ENCODE measurements at regions not wholly inside any gene's neighbourhood (a gene's known extent, or its start where the extent isn't known, plus 50 kb on each side); places are given as distances from the start of the nearest gene placed in this dataset.

- TF ChIP-seq HNRNPLL (IDR thresholded peaks at IDR 0.05; ENCODE audit: low read depth, low read length, poor library complexity, severe bottlenecking) (no peak), ZNF510 (CRISPR knock-in tag; IDR thresholded peaks at IDR 0.05; ENCODE audit: low read depth) (no peak), TBX3 (IDR thresholded peaks at IDR 0.05; ENCODE audit: borderline replicate concordance) (no peak), NBN (conservative IDR thresholded peaks at IDR 0.05) (no peak)
- TF ChIP-seq, protein P1, sequence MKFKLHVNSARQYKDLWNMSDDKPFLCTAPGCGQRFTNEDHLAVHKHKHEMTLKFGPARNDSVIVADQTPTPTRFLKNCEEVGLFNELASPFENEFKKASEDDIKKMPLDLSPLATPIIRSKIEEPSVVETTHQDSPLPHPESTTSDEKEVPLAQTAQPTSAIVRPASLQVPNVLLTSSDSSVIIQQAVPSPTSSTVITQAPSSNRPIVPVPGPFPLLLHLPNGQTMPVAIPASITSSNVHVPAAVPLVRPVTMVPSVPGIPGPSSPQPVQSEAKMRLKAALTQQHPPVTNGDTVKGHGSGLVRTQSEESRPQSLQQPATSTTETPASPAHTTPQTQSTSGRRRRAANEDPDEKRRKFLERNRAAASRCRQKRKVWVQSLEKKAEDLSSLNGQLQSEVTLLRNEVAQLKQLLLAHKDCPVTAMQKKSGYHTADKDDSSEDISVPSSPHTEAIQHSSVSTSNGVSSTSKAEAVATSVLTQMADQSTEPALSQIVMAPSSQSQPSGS (CRISPR knock-in tag; IDR thresholded peaks at IDR 0.05): no peak
Observed at GRCh38 chr4:183384983-183385382, 59.5 kb upstream of the CDKN2AIP start (continued).

- POLR2A ChIA-PET: no interaction called here
- no peak overlapping the region for H3K9ac ChIP-seq (ENCODE audit: insufficient read depth, low read depth, low read length)
- no peak overlapping the region for H3K4me2 ChIP-seq (ENCODE audit: low read depth, low read length)
- H3K27me3 ChIP-seq (ENCODE audit: control insufficient read depth in 1 of 2, insufficient read depth in 2 of 2, low read length in 2 of 2): peaks cover 0 to 11% of the 10 kb centered on the region in 2 experiments; a peak in 2 of 5 replicates
- in situ Hi-C loops (cut with HindIII; ENCODE audit: extremely low pct_ligation_motif_present, low pct_unique_long_range_greater_than_20kb) (no loop called here), intact Hi-C loops (cut with micrococcal nuclease; ENCODE audit: unreplicated experiment) (no loop called here)
- H3K79me2 ChIP-seq (ENCODE audit: insufficient read depth, low read length): no peaks in the 10 kb centered on the region
- peaks cover 10% of the 10 kb centered on the region; the same call in 1 of the 2 replicates for H3K9me3 ChIP-seq (ENCODE audit: low read length)
- no peaks in the 10 kb centered on the region for H4K20me1 ChIP-seq (ENCODE audit: insufficient read depth, low read length)
- no peaks in the 10 kb centered on the region for H3K36me3 ChIP-seq (replicated peaks in 1 of 2; ENCODE audit: control insufficient read depth in 1 of 2, insufficient read depth in 2 of 2, low read length in 2 of 2)
- FAIRE-seq (no peak), DNase-seq (ENCODE audit: low spot score) (no peak), ATAC-seq (no peak)
- TF ChIP-seq SALL2 (CRISPR knock-in tag; IDR thresholded peaks at IDR 0.05) (no peak), ZNF709 (CRISPR knock-in tag; IDR thresholded peaks at IDR 0.05) (no peak), FOXK1 (CRISPR knock-in tag; IDR thresholded peaks at IDR 0.05; ENCODE audit: borderline replicate concordance, low read depth) (no peak), BCLAF1 (IDR thresholded peaks at IDR 0.05) (no peak), ZNF670 (CRISPR knock-in tag; IDR thresholded peaks at IDR 0.05; ENCODE audit: borderline replicate concordance) (no peak)
- CTCF ChIA-PET (ENCODE audit: low intra/inter-chr PET ratio, low total read pairs): no interaction called here
- BruUV-seq (replicated peaks): no TSS peak
- no peak overlapping the region for H3K27ac ChIP-seq (ENCODE audit: extremely low read length, insufficient read depth, low read length)
- WGBS (ENCODE audit: low lambda C conversion rate): 58% methylated on average over 7 of the region's 7 CpGs
- H3K4me3 ChIP-seq (replicated peaks in 1 of 3; ENCODE audit: insufficient read depth in 1 of 3, low read depth in 2 of 3, low read length in 3 of 3): no peak overlapping the region
- no peak overlapping the region for H2AFZ ChIP-seq (ENCODE audit: low read length)
- H3K4me1 ChIP-seq (ENCODE audit: insufficient read depth, low read length): peaks cover 31% of the 10 kb centered on the region
Observed at GRCh38 chr4:183388021-183388420, 56.4 kb upstream of the CDKN2AIP start.

Data from HepG2 (cell line).